ENCODE measurements at regions not wholly inside any gene's neighbourhood (a gene's known extent, or its start where the extent isn't known, plus 50 kb on each side); places are given as distances from the start of the nearest gene placed in this dataset.
"Not testable (repeated sequence)": the region's sequence is repeated elsewhere in the genome, so short reads cannot be mapped to it uniquely, and the experiment has no call there.

DNA sequence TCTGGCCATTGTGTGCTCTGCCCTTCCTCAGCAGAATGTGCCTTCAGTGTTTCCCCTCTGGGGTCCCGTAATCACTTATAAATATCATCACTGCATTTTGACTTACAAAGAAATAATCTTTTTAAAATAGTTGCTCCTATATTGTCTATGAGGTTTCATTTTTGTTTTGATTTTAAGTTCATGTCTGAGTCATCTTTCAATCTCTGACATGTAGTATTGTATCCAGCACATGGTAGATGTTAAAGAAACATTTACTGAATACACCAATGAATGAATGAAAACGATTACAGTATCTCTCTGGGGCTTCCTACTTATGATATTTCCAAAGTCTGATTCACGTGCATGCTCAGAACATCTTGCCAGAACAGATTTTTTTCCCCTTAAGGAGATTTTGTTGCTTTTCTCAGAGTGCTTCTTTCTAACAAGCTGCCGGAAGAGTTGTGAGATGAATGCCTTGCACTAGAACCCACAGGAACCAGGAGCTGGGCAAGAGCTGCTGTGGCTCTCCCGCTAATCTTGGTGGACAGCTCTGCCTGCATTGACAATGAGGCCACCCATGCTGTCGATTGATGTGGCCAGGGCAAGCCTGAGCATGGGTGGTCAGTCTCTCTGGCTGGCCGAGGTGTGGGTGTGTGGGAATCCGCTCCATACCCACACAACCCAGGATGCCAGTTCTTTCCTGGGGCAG is 199.4 kb downstream of the CYRIA start:
- DNase-seq (ENCODE audit: low spot score) = no peak

DNA sequence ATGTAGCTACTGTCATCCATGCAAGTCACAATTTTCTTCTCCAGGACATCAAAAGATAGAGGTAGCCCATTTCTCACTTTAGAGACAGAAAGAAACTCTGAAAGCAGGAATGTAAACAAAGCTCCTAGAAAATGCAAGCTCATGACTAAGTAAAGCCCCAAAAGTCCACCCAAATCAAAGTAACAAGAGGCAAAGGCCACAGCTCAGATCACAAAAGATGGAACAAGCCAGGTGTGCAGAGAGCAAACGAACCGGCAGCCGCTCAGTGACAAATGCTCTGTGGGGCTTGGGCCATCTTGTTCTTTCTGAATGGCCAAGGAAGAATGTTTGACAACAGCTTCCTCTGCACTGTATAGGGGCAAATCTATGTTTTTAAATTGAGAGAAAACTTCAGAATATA is 201.0 kb downstream of the CYRIA start:
- DNase-seq (ENCODE audit: low spot score) = no peak

DNA sequence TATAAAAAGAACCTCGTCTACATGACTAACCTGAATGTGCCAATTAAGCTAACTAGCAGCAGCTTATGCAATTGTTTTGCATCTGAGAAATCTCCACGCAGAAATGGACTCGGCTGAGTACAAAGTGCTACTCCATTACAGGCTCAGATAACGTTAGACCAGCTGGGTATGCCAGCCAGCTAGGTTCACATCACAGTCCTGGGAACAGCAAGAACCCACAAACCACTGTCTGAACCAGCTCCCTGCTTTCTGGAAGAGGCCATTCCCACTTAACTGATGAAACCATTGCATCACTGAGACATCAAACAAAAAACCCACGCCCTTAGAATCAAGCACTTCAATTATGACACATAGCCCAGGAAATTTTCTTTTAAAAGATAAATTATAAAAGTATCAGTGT is 202.7 kb downstream of the CYRIA start:
- no peak for DNase-seq (ENCODE audit: low spot score)

DNA sequence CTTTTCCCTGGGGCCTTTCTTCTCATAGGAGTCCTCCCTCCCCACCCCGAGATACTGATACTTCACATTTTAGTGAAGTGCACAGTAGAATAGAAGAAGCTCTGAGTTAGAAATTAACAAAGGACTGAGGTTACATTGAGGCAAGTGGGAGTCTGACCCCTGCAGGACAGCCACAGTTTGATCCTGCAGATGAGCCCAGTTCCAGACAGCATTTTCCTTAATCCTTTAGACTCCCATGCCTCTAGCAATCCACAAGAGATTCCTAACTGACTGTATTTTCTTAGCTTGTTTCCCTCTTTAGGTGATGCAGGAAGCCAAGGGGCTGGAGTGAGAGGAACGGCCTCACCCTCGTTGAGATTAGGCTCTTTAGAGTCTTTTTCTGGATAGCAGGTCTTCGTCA is 204.0 kb downstream of the CYRIA start:
- DNase-seq (ENCODE audit: low spot score) = no peak

DNA sequence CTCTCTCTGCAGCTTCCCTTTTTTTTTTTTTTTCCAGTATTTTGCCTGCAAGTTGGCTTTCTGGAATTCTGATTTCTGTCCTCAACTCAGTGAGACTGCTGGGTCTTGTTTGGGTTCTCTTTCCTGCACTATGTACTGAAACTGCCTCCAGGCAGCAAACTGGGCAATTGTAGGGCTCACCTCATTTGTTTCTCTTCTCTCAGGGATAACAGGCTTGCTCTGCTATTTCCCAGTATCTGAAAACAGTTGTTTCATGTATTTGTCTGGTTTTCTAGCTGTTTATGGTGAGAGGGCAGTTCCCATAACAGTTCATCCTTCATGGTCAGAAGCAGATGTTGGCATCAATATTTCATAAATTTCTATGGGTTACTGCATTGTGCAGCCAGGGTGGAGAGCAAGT is 206.0 kb downstream of the CYRIA start:
- DNase-seq (ENCODE audit: low spot score) = no peak

DNA sequence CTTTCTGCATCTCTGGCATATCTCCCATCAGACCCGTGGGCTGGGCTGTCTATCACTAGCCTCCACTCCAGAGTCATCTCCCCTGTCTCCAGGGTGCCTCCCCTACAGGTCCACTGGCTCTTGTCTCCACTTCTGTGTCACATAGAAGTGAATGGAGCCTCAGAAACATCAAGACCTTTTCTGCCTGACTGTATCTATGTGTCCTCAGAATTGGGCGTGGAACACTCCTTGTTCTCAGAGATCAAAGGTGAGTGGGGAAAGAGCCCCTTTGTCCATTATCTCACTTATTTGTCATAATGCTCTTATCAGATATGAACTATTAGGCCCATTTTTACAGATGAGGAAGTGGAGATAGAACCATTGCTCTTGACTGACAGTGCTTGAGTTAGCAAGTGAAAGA is 211.0 kb downstream of the CYRIA start:
- DNase-seq (ENCODE audit: low spot score) = no peak

DNA sequence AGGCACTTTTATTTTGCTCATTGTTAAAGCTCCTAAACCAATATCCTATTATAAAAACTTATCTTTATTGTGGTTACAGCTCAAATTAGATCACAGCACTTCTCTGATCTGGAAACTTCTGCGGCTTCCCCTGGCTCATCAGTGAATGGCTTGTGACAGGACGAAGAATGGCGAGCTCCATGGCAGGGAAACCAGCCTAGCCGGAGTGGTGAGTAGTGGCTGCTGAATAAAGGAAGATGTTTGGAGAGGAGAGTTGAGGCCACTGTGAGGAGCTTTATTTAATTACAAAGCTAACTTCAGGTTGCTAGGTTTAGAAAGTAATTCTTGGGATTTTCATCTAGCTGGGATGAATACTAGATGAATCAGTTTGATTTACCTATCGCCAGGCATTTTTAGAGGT is 213.5 kb downstream of the CYRIA start:
- DNase-seq (ENCODE audit: low spot score) = no peak

DNA sequence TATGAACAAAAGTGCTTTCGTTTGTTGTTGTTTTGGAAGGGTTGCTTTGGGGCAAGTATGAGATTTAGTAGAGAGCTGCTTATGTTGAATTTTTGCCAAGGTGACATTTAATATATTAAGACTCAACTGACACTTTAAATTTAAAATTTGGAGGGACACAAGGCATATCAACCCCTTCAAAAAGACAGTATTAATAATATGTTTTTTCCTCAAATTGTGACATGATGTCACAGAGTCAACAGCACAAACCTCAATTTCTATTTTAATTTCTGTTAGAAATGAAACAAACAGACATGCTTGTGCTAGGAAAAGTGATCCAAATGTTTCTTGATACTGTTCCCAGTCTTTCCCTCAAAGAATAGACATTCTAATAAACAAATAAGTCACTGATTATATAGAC is 218.9 kb downstream of the CYRIA start:
- DNase-seq (ENCODE audit: low spot score) = no peak

DNA sequence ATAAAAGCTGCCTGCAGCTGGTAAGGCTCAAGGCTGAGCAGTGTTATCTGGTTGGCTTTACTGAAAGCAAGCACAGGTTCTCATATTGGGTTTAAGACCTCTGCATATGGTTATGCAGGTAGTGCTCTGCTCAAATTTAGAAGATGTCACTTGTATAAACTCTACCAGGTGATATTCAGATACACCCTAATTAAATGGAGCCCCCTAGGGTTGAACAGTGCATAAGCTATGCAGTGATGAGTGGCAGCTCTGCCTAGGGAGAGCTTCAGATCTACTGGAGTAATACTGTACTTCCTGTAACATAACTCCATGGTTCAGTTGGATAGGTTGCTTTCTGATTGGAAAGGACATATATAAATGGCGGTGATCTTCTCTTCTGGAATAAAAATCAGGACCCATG is 222.7 kb downstream of the CYRIA start:
- no peak for DNase-seq (ENCODE audit: low spot score)

DNA sequence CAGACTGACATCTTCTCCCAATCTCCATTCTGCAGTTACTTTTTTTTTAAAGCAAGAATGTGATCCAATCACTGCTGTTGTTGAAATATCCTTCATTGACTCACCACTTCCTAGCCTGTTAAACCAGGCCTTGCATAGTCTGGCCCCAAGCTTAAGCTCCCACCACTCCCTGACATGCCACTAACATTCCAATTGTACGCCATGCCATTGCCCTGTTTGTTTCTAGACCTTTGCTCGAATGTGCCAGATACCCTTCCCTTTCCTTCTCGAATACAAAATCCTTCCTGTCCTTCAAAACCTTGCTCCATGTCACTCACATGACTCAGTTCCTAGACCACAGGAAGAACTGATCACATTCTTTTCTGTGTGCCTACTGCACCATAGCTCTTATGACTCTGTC is 224.2 kb downstream of the CYRIA start:
- no peak for DNase-seq (ENCODE audit: low spot score)

DNA sequence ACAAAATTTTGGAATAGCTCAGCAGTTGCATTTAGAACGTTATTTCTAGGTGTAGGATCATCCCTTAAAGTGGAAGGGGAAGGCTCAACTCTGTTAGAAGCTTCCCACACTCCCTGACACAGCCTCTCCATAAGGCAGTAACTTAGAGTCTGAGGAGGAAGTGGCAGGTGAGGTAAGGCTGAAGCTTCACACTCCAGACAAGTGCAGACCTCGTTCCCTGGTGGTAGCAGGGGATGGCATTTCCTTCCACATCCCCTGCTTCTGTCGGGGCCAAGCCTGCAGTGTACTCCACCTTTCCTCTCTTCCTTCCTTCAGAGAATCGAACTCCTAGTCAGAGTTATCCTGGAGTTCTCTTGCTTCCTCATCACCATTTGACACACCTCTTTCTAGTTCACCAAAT is 224.7 kb downstream of the CYRIA start:
- no peak for DNase-seq (ENCODE audit: low spot score)

DNA sequence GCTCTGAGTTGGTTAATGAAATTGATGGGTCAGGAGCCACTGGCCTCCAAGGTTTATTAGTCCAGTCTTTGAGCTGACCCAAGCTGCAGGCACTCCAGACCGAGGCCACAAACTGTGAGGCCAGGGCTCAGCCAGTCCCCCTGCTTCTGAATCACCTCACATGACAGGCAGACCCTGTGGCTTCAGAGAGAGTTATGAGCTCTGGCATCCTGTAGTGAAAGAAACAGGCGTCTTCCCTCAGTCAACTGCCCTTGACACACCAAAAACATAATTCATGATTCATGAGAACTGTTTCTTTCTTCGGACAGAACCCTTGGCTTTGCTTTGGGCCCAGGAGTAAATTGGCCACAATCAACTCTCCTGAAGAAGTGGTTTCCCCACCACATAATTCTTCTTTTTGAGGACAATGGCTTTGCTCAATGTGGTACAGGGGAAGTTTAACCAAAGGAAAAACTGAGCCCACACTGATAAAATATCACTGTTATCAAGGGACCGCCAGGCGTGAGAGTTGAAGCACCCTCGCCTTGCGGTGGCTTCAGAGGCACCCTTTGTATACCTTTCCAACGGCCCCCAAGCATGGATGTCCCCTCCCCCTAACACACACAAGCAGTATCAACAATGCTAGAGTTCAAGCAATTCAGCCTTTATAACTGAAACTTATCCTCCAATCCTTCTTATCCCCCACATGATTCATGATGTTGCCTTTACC is 226.9 kb downstream of the CYRIA start:
- DNase-seq (ENCODE audit: low spot score) = no peak

DNA sequence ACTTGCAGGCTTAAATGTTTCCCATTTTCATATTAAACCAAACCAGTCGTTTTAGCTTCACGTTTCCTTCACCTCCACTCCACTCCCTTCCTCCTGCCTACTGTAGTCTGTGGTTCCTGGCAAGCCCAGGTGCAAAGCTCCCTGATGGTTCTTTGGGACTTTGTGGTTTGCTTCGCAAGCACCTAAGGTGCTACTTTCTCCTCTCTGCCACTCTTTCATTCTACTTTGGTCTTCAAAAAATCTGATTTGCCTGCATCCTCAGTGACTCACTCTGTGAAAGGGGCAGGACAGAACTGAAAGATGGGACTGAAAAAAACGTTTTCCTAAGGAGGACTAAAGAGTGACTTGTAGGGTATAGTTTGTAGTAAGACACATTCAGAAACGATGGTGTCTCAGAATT is 228.4 kb downstream of the CYRIA start:
- DNase-seq (ENCODE audit: low spot score) = no peak

DNA sequence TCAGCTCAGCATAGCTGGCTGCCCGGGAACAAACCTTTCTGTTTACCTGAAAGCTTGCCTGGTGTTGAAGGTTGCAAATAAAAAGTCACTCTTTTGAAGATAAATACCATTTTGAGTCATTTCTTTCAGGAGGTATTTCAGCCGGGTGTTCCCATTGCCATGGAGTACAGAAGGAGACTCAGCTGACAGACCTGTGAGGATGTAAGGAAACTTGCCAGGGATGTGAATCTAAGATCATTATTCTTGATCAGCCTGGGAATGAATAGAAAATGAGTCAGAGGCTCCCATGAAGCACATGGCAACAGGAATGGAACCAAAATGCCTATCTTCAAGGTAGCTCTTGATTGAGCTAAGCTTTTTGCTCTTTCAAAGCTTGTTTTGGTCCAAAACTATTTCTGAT is 231.2 kb downstream of the CYRIA start:
- no peak for DNase-seq (ENCODE audit: low spot score)

DNA sequence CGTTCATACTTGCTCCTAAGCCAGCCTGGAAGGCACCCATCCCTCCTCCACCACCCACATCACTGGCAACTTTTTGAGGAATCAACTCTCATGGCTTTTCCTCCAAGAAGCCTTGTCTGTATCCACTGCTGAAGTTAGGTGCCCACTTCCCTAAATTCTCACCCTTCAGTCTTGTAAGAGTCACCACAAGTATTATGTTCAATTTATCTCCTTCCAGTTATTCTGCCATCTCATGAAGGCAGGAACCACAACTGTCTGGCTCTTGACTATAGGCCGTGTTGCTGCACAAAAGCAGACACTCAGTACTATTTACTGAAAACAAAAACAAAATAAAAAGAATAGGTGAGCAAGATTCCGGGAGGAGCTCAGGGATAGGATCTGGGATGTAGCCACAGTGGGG is 234.8 kb downstream of the CYRIA start:
- no peak for DNase-seq (ENCODE audit: low spot score)

DNA sequence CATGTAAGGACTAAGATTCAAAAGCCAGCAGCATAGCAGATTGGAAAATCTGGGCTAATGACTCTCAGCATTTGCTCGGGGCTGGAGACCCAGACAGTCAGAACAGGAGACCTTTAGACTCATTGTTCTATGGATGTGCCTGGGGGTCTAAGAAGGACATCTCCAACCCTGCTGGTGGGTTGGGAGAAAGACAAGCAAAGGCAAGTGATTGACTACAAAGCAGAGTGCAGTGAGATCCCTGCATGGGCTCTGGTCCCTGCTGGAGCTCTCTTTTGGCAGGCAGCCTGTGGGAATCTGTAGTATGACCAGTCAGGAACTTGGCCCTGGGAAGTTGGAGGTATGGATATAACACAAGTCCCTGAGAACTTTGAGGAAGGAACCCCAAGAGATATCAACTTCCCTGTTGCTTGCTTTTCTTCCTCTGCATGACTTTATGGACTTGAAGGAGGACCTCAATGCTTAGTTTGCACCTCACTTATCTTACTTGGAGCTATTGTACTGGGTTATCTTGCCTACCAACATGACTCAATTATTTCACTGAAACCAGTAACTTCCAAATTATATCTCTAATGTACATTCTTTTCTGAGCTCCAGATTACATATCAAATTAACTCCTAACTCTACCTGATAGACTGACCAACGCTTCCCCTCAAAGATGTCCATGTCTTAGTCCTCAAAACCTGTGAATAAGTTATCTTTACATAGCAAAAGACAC is 236.0 kb downstream of the CYRIA start:
- DNase-seq (ENCODE audit: low spot score) = no peak

DNA sequence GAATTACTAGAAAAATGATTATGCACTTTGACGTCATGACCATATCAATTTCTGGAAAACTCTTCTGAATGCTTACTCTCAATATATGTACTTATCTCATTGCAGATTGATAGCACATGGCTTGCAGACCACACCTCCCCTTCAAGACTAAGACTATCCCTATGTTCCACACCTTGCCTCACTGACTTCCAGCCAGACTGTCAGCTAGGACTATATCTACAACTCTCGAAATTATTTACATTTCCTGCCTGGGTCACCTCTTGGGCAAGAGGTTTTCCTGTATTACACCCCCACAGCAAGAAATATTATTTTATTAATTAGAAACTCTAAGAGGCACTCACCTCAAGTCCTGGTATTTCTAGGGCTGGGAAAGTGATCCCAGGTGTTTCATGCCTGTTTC is 236.6 kb downstream of the CYRIA start:
- no peak for DNase-seq (ENCODE audit: low spot score)

DNA sequence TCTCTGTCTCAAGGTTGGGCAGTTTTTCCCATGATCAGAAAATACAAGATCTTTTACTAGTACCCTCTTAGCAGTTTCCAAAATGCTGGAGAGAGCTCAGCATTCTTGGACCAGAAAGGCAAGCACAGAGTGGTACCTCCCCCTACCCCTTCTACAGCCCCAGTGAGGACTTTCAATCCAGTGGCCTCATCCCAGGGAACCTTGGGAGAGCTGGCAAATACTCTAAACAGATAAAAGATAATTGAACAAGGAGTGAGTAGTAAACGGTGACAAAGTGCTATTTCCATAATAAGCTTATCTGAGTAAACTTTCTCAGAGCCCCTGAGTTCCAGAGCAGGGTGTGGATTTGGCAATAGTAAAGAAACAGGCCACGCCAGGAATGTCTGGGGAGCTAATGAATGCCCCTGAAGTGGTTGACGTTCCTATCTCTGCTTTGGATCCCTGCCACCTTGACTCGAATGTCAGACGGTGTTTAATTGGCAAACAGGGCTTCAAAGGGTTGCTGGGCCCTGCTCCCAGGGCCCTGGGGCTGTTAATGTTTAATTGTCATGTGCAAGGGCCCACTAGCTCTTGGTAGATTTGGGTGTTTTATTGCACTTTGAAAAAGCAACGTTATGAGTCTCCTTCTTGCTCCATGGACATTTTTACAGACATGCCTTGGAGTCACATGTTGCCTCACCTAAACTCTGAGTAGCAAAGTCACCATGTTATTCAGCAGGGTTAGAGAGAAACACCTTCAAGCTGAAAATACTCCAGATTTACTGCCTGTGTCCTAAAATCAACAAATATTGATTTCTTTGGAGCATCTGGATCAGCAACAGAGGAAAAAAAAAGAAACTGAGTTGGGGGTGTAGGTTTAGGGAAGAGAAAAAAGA is 239.9 kb downstream of the CYRIA start:
- no peak for DNase-seq (ENCODE audit: low spot score)

DNA sequence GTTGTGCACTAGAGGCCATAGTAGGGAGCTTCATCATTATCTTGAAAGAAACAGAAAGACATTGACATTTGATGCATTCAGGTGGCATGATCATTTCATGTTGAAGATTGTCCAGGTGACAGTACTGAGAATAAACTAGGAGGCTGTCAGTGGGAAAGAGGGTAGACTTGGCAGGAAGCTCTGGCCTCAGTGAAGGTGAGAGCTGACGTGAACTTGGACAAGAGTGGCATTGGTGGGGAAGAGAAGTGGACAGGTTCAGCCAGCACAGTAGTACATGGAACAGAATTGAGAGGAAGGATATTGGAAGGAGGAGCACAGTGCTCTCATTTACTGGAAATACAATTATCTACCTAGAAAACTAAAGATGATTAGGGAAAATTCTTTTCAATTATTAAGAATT is 245.2 kb downstream of the CYRIA start:
- no peak for DNase-seq (ENCODE audit: low spot score)

DNA sequence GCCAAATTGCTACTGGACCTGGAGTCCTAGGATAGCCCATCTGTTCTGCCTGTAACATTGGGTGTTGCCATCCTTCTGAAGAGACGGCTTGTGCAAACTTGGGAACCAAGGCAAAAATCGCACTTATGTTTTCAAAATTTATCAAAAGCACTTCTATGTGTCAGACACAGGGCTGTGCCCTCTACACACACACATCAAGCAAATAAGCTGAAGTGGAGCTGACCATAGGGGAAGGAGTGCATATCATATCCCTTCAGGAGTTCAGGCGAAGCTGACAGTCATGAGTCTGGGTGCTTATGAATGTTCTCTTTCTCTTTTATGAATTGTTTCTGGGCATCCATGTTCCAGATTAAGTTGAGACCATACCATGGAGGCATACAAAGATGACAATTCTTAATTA is 247.9 kb downstream of the CYRIA start:
- DNase-seq (ENCODE audit: low spot score) = no peak

DNA sequence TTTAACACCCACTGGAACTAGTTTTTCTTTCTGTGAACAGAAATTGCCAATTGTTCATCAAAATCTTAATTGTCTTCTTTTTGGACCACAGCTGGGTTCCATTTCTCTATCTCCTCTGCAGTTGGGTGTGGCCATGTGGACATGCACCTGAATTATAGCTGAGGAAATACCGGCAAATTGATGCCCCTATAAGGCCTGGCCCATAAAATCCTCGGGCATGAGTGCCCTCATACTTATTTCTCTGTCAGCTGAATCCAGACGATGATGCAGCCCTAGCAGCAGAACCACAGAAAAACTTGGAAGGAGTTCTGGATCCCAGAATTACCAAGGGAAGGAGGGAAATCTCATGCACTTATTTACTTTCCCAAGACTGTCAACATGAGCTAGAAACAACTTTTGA is 249.0 kb downstream of the CYRIA start:
- no peak for DNase-seq (ENCODE audit: low spot score)

DNA sequence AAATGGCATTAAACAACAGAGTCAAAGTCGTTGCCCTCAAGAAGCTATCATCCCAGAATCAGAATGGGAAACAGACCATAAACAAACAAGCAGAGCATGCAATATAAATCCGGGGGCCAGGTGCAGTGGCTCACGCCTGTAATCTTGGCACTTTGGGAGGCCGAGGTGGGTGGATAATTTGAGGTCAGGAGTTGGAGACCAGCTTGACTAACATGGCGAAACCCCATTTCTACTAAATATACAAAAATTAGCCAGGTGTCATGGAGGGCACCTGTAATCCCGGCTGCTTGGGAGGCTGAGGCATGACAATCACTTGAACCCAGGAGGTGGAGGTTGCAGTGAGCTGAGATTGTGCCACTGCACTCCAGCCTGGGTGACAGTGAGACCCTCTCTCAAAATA is 249.8 kb downstream of the CYRIA start:
- DNase-seq (ENCODE audit: low spot score) = not testable (repeated sequence)
